ENCODE measurements at regions not wholly inside any gene's neighbourhood (a gene's known extent, or its start where the extent isn't known, plus 50 kb on each side); places are given as distances from the start of the nearest gene placed in this dataset.
"Not testable (repeated sequence)": the region's sequence is repeated elsewhere in the genome, so short reads cannot be mapped to it uniquely, and the experiment has no call there.

GRCh38 chr1:221602830-221603229 is 139.1 kb downstream of the DUSP10 start:
- no peak overlapping the region for H3K27ac Mint-ChIP-seq
- ATAC-seq (ENCODE audit: low read depth in 2 of 2) (no peak), DNase-seq (no peak)
- no peaks in the 10 kb centered on the region for H3K36me3 Mint-ChIP-seq
- peaks cover 0 to 5% (median 0%) of the 10 kb centered on the region in 3 donors for H3K27me3 Mint-ChIP-seq
- no peaks in the 10 kb centered on the region for H3K4me1 Mint-ChIP-seq
- no peak overlapping the region for H3K4me3 Mint-ChIP-seq
- peaks cover 0 to 10% (median 4%) of the 10 kb centered on the region in 7 donors for H3K9me3 Mint-ChIP-seq

- H3K36me3 Mint-ChIP-seq, H3K4me3 Mint-ChIP-seq, H3K27ac Mint-ChIP-seq, H3K4me1 Mint-ChIP-seq, H3K9me3 Mint-ChIP-seq, H3K27me3 Mint-ChIP-seq: not testable (repeated sequence)
- DNase-seq (peak; percentile 3), ATAC-seq (ENCODE audit: low read depth in 2 of 2) (peak; percentile 79 to 81)
Observed at GRCh38 chr1:221604390-221604789, 137.5 kb downstream of the DUSP10 start.

- no peaks in the 10 kb centered on the region for H3K27me3 Mint-ChIP-seq
- no peaks in the 10 kb centered on the region for H3K4me1 Mint-ChIP-seq
- no peak for ATAC-seq (ENCODE audit: low read depth in 2 of 2)
- no peak for DNase-seq
- no peaks in the 10 kb centered on the region for H3K36me3 Mint-ChIP-seq
- no peak overlapping the region for H3K4me3 Mint-ChIP-seq
- peaks cover 0 to 10% (median 4%) of the 10 kb centered on the region in 7 donors for H3K9me3 Mint-ChIP-seq
- no peak overlapping the region for H3K27ac Mint-ChIP-seq
Observed at GRCh38 chr1:221604948-221605347, 136.9 kb downstream of the DUSP10 start.

- H3K36me3 Mint-ChIP-seq, result no peaks in the 10 kb centered on the region
- no peak for DNase-seq
- no peak for ATAC-seq (ENCODE audit: low read depth in 2 of 2)
- peaks cover 0 to 10% (median 4%) of the 10 kb centered on the region in 7 donors for H3K9me3 Mint-ChIP-seq
- H3K27me3 Mint-ChIP-seq, result no peaks in the 10 kb centered on the region
- no peak overlapping the region for H3K4me3 Mint-ChIP-seq
- H3K4me1 Mint-ChIP-seq, result no peaks in the 10 kb centered on the region
- no peak overlapping the region for H3K27ac Mint-ChIP-seq
Observed at GRCh38 chr1:221605569-221605968, 136.3 kb downstream of the DUSP10 start.

- no peak overlapping the region for H3K27ac Mint-ChIP-seq
- H3K4me3 Mint-ChIP-seq, result no peak overlapping the region
- no peaks in the 10 kb centered on the region for H3K36me3 Mint-ChIP-seq
- H3K27me3 Mint-ChIP-seq, result no peaks in the 10 kb centered on the region
- ATAC-seq (ENCODE audit: low read depth in 2 of 2), result no peak
- DNase-seq, result no peak
- peaks cover 0 to 10% (median 4%) of the 10 kb centered on the region in 7 donors for H3K9me3 Mint-ChIP-seq
- H3K4me1 Mint-ChIP-seq, result no peaks in the 10 kb centered on the region
Observed at GRCh38 chr1:221606256-221606655, 135.6 kb downstream of the DUSP10 start.

GRCh38 chr1:221608835-221609320 is 133.0 kb downstream of the DUSP10 start:
- Mint-ChIP-seq H3K9me3 (peaks cover 0 to 8% (median 3%) of the 10 kb centered on the region in 7 donors), H3K4me1 (no peaks in the 10 kb centered on the region), H3K27me3 (no peaks in the 10 kb centered on the region), H3K36me3 (no peaks in the 10 kb centered on the region), H3K4me3 (no peak overlapping the region), H3K27ac (no peak overlapping the region)
- ATAC-seq (ENCODE audit: low read depth in 2 of 2), result no peak
- no peak for DNase-seq

- H3K9me3 Mint-ChIP-seq, result peaks cover 0 to 2% (median 0%) of the 10 kb centered on the region in 7 donors
- ATAC-seq (ENCODE audit: low read depth in 2 of 2) (no peak), DNase-seq (no peak)
- H3K4me1 Mint-ChIP-seq, result no peaks in the 10 kb centered on the region
- no peaks in the 10 kb centered on the region for H3K36me3 Mint-ChIP-seq
- H3K4me3 Mint-ChIP-seq, result peak overlapping the region in 1 of 8 donors; percentile 2
- no peaks in the 10 kb centered on the region for H3K27me3 Mint-ChIP-seq
- H3K27ac Mint-ChIP-seq, result no peak overlapping the region
Observed at GRCh38 chr1:221611656-221612046, 130.2 kb downstream of the DUSP10 start.

GRCh38 chr1:221612047-221612777 is 129.7 kb downstream of the DUSP10 start:
- ATAC-seq (ENCODE audit: low read depth in 2 of 2) (no peak), DNase-seq (no peak)
- Mint-ChIP-seq H3K27ac (no peak overlapping the region), H3K4me1 (no peaks in the 10 kb centered on the region), H3K36me3 (no peaks in the 10 kb centered on the region), H3K4me3 (peak overlapping the region in 1 of 8 donors; percentile 2), H3K9me3 (peaks cover 0 to 2% (median 0%) of the 10 kb centered on the region in 7 donors), H3K27me3 (no peaks in the 10 kb centered on the region)

- Mint-ChIP-seq H3K4me1 (no peaks in the 10 kb centered on the region), H3K4me3 (no peak overlapping the region), H3K9me3 (peaks cover 0 to 8% (median 3%) of the 10 kb centered on the region in 7 donors), H3K27me3 (no peaks in the 10 kb centered on the region), H3K36me3 (no peaks in the 10 kb centered on the region), H3K27ac (no peak overlapping the region)
- ATAC-seq (ENCODE audit: low read depth in 2 of 2), result no peak
- no peak for DNase-seq
Observed at GRCh38 chr1:221620437-221621384, 121.2 kb downstream of the DUSP10 start.

GRCh38 chr1:221621683-221622082 is 120.2 kb downstream of the DUSP10 start:
- DNase-seq (no peak), ATAC-seq (ENCODE audit: low read depth in 2 of 2) (no peak)
- Mint-ChIP-seq H3K27ac (no peak overlapping the region), H3K4me1 (no peaks in the 10 kb centered on the region), H3K9me3 (peaks cover 0 to 8% (median 3%) of the 10 kb centered on the region in 7 donors), H3K27me3 (no peaks in the 10 kb centered on the region), H3K36me3 (no peaks in the 10 kb centered on the region), H3K4me3 (no peak overlapping the region)

- Mint-ChIP-seq H3K9me3 (peaks cover 0 to 8% (median 3%) of the 10 kb centered on the region in 7 donors), H3K27ac (peak overlapping the region in 1 of 6 donors; percentile 24), H3K4me1 (no peaks in the 10 kb centered on the region), H3K27me3 (no peaks in the 10 kb centered on the region), H3K4me3 (no peak overlapping the region), H3K36me3 (no peaks in the 10 kb centered on the region)
- no peak for ATAC-seq (ENCODE audit: low read depth in 2 of 2)
- DNase-seq, result no peak
Observed at GRCh38 chr1:221622389-221622788, 119.5 kb downstream of the DUSP10 start.

- ATAC-seq (ENCODE audit: low read depth in 2 of 2) (no peak), DNase-seq (no peak)
- Mint-ChIP-seq H3K4me3 (no peak overlapping the region), H3K36me3 (no peaks in the 10 kb centered on the region), H3K27ac (peak overlapping the region in 1 of 6 donors; percentile 50), H3K9me3 (no peaks in the 10 kb centered on the region), H3K4me1 (no peaks in the 10 kb centered on the region), H3K27me3 (no peaks in the 10 kb centered on the region)
Observed at GRCh38 chr1:221625026-221625425, 116.9 kb downstream of the DUSP10 start.

- ATAC-seq (ENCODE audit: low read depth in 2 of 2), result no peak
- no peak overlapping the region for H3K4me3 Mint-ChIP-seq
- H3K27me3 Mint-ChIP-seq, result no peaks in the 10 kb centered on the region
- H3K27ac Mint-ChIP-seq, result no peak overlapping the region
- no peaks in the 10 kb centered on the region for H3K4me1 Mint-ChIP-seq
- no peaks in the 10 kb centered on the region for H3K36me3 Mint-ChIP-seq
- no peak for DNase-seq
- H3K9me3 Mint-ChIP-seq, result no peaks in the 10 kb centered on the region
Observed at GRCh38 chr1:221626041-221626440, 115.8 kb downstream of the DUSP10 start.

- Mint-ChIP-seq H3K4me3 (no peak overlapping the region), H3K4me1 (no peaks in the 10 kb centered on the region), H3K27ac (no peak overlapping the region), H3K36me3 (no peaks in the 10 kb centered on the region), H3K27me3 (no peaks in the 10 kb centered on the region), H3K9me3 (peaks cover 0 to 3% (median 0%) of the 10 kb centered on the region in 7 donors)
- ATAC-seq (ENCODE audit: low read depth in 2 of 2) (no peak), DNase-seq (no peak)
Observed at GRCh38 chr1:221630236-221630635, 111.7 kb downstream of the DUSP10 start.
